GM11168 (cell line): ENCODE measurements at regions not wholly inside any gene's neighbourhood (a gene's known extent, or its start where the extent isn't known, plus 50 kb on each side); places are given as distances from the start of the nearest gene placed in this dataset.

Experiments
- in situ Hi-C: fragments of 300-500 bp; cut with MboI; formaldehyde crosslinking; loops from one replicate; pipeline ENCODE4 v1.12.0; 2022; ENCODE audit warnings: low sequenced_read_pairs; ENCODE audit not compliant: unreplicated experiment

- in situ Hi-C loops, result no loop called here
Measured at GRCh38 chr20:22446613-22447446, 137.5 kb downstream of the FOXA2 start.

GRCh38 chr20:22442318-22442717, 142.1 kb downstream of the FOXA2 start:
- in situ Hi-C loops, result no loop called here

GRCh38 chr20:22438926-22439325, 145.4 kb downstream of the FOXA2 start:
- in situ Hi-C loops, result no loop called here

GRCh38 chr20:22438346-22438745, 146.0 kb downstream of the FOXA2 start:
- in situ Hi-C loops, result no loop called here

GRCh38 chr20:22437354-22437753, 147.0 kb downstream of the FOXA2 start:
- in situ Hi-C loops, result no loop called here

GRCh38 chr20:22431419-22431818, 153.0 kb downstream of the FOXA2 start:
- in situ Hi-C loops, result no loop called here

- in situ Hi-C loops, result no loop called here
Measured at GRCh38 chr20:22430746-22431168, 153.6 kb downstream of the FOXA2 start.

GRCh38 chr20:22430154-22430745, 154.1 kb downstream of the FOXA2 start:
- in situ Hi-C loops, result no loop called here

- in situ Hi-C loops, result no loop called here
Measured at GRCh38 chr20:22429175-22430153, 154.9 kb downstream of the FOXA2 start.

GRCh38 chr20:22428051-22428450, 156.3 kb downstream of the FOXA2 start:
- in situ Hi-C loops, result no loop called here

GRCh38 chr20:22426772-22427171, 157.6 kb downstream of the FOXA2 start:
- in situ Hi-C loops, result no loop called here

- in situ Hi-C loops, result no loop called here
Measured at GRCh38 chr20:22425344-22426295, 158.8 kb downstream of the FOXA2 start.

- in situ Hi-C loops, result no loop called here
Measured at GRCh38 chr20:22423190-22423832, 161.1 kb downstream of the FOXA2 start.

GRCh38 chr20:22420116-22420598, 164.2 kb downstream of the FOXA2 start:
- in situ Hi-C loops, result no loop called here

- in situ Hi-C loops, result no loop called here
Measured at GRCh38 chr20:22418738-22419137, 165.6 kb downstream of the FOXA2 start.

- in situ Hi-C loops, result no loop called here
Measured at GRCh38 chr20:22414305-22414742, 170.0 kb downstream of the FOXA2 start.

GRCh38 chr20:22412977-22413868, 171.1 kb downstream of the FOXA2 start:
- in situ Hi-C loops, result no loop called here
